ENCODE measurements at regions not wholly inside any gene's neighbourhood (a gene's known extent, or its start where the extent isn't known, plus 50 kb on each side); places are given as distances from the start of the nearest gene placed in this dataset.

DNA sequence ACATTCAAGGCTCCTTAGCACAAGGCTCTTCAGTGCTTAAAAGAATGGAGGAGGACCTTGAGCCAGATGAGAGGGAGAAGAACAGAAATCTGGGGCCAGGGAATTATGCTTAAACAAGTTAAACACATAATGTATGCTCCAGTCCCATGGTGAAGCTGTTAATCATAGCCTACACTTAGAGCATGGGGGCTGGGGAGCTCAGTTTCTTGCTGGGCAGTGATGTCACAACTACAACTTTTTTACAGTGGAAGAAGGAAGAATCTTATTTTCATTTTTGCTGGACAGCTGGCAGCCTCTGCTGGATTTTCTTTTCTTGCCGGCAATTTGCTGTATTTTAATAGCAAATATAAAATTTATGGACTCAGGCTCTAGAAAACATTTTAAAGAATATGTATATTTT is 432.5 kb downstream of the CD109 start:
- TF ChIP-seq RARB (CRISPR knock-in tag; IDR thresholded peaks at IDR 0.05) (no peak), CSDC2 (CRISPR knock-in tag; IDR thresholded peaks at IDR 0.05) (no peak), ZFP30 (CRISPR knock-in tag; IDR thresholded peaks at IDR 0.05) (no peak), ZNF8 (CRISPR knock-in tag; IDR thresholded peaks at IDR 0.05) (no peak), ESRRG (CRISPR knock-in tag; IDR thresholded peaks at IDR 0.05) (no peak), SNAI2 (CRISPR knock-in tag; IDR thresholded peaks at IDR 0.05) (no peak), ZNF565 (CRISPR knock-in tag; conservative IDR thresholded peaks at IDR 0.05; ENCODE audit: low read depth) (no peak), ZC3H10 (CRISPR knock-in tag; IDR thresholded peaks at IDR 0.05) (no peak), ZNF70 (CRISPR knock-in tag; IDR thresholded peaks at IDR 0.05) (no peak)
- TF ChIP-seq, protein P1, sequence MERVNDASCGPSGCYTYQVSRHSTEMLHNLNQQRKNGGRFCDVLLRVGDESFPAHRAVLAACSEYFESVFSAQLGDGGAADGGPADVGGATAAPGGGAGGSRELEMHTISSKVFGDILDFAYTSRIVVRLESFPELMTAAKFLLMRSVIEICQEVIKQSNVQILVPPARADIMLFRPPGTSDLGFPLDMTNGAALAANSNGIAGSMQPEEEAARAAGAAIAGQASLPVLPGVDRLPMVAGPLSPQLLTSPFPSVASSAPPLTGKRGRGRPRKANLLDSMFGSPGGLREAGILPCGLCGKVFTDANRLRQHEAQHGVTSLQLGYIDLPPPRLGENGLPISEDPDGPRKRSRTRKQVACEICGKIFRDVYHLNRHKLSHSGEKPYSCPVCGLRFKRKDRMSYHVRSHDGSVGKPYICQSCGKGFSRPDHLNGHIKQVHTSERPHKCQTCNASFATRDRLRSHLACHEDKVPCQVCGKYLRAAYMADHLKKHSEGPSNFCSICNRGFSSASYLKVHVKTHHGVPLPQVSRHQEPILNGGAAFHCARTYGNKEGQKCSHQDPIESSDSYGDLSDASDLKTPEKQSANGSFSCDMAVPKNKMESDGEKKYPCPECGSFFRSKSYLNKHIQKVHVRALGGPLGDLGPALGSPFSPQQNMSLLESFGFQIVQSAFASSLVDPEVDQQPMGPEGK (CRISPR knock-in tag; IDR thresholded peaks at IDR 0.05; ENCODE audit: borderline replicate concordance) = no peak

Data from SK-N-SH treated with all-trans-retinoic acid at 6 μM for 48 hours (cell line).